Suprapubic skin (tissue), 4 donors: ENCODE measurements at regions not wholly inside any gene's neighbourhood (a gene's known extent, or its start where the extent isn't known, plus 50 kb on each side); places are given as distances from the start of the nearest gene placed in this dataset.

Experiments used
- DNase-seq, 2 donors: peaks; one replicate each; pipeline ENCODE4 v3.0.0-alpha.2; 2019; ENCODE audit warnings: low spot score in 2 of 2
- H3K27ac ChIP-seq: fragments of 200-600 bp; sonication (generic); one replicate; pipeline ENCODE4 v1.5.1; 2019
- H3K27me3 ChIP-seq: fragments of 200-600 bp; sonication (generic); one replicate; pipeline ENCODE4 v1.5.1; 2019
- H3K36me3 ChIP-seq: fragments of 200-600 bp; sonication (generic); one replicate; pipeline ENCODE4 v1.5.1; 2019
- H3K4me1 ChIP-seq: fragments of 200-600 bp; sonication (generic); one replicate; pipeline ENCODE4 v1.5.1; 2019
- H3K4me3 ChIP-seq: fragments of 200-600 bp; sonication (generic); one replicate; pipeline ENCODE4 v1.5.1; 2019; ENCODE audit warnings: mild to moderate bottlenecking
- H3K9me3 ChIP-seq: fragments of 200-600 bp; sonication (generic); one replicate; pipeline ENCODE4 v1.5.1; 2019
- CTCF ChIP-seq, 2 donors: fragments of 200-600 bp in 1 of 2; fragments of 450-650 bp in 1 of 2; sonication (generic) in 1 of 2; IDR thresholded peaks; one replicate each; pipeline ENCODE4 v1.5.1; 2016 to 2019; ENCODE audit warnings: antibody characterized with exemption in 2 of 2, mild to moderate bottlenecking in 1 of 2, moderate library complexity in 1 of 2
- EP300 ChIP-seq: sonication (generic); formaldehyde crosslinking; IDR thresholded peaks from one replicate; pipeline ENCODE4 v1.6.1; 2017; ENCODE audit warnings: antibody characterized with exemption
- POLR2A ChIP-seq, 2 donors: fragments of 450-650 bp; IDR thresholded peaks; one replicate each; pipeline ENCODE4 v1.6.1; 2017; ENCODE audit warnings: antibody characterized with exemption in 2 of 2, mild to moderate bottlenecking in 2 of 2, moderate library complexity in 2 of 2
- POLR2AphosphoS5 ChIP-seq, 3 donors: sonication (generic); formaldehyde crosslinking; IDR thresholded peaks; one replicate each; pipeline ENCODE4 v1.6.1; 2017; ENCODE audit warnings: antibody characterized with exemption in 3 of 3
- WGBS: methylation state at CpG from one replicate; pipeline ENCODE4 v1.1.5; 2018; 5-methylcytosine and 5-hydroxymethylcytosine counted together

- no peak for TF ChIP-seq EP300
- TF ChIP-seq CTCF (IDR thresholded peaks at IDR 0.05): no peak
- TF ChIP-seq POLR2AphosphoS5 (IDR thresholded peaks at IDR 0.05): no peak
- TF ChIP-seq POLR2A (IDR thresholded peaks at IDR 0.05): no peak
- DNase-seq: no peak
- no peaks in the 10 kb centered on the region for H3K4me1 ChIP-seq
- no peaks in the 10 kb centered on the region for H3K27me3 ChIP-seq
- no peak overlapping the region for H3K4me3 ChIP-seq
- WGBS: 76% methylated on average over 1 of the region's 1 CpG
- peaks cover 2% of the 10 kb centered on the region for H3K9me3 ChIP-seq
- no peak overlapping the region for H3K27ac ChIP-seq
- no peaks in the 10 kb centered on the region for H3K36me3 ChIP-seq
These were observed 269.4 kb upstream of the FAT3 start for GRCh38 chr11:91955206-91955605.

DNA sequence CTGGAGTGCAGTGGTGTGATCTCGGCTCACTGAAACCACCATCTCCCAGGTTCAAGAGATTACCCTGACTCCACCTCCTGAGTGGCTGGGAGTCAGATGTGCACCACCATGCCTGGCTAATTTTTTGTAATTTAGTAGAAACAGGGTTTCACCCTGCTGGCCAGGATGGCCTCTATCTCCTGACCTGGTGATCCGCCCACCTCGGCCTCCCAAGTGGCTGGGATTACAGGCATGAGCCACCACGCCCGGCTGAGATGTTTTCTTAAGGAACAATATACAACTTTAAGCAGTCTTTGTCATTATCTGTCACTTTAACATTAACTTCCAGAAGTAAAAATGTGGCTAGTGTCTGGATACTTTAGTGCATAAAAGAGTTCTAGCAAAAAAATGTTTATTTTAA lies 272.6 kb upstream of the FAT3 start:
- H3K4me1 ChIP-seq: peaks cover 5% of the 10 kb centered on the region
- no peak for TF ChIP-seq CTCF (IDR thresholded peaks at IDR 0.05)
- H3K36me3 ChIP-seq: no peaks in the 10 kb centered on the region
- no peak overlapping the region for H3K4me3 ChIP-seq
- no peak for DNase-seq
- H3K27ac ChIP-seq: no peak overlapping the region
- no peaks in the 10 kb centered on the region for H3K9me3 ChIP-seq
- H3K27me3 ChIP-seq: no peaks in the 10 kb centered on the region
- 94% methylated on average over 5 of the region's 5 CpGs for WGBS

DNA sequence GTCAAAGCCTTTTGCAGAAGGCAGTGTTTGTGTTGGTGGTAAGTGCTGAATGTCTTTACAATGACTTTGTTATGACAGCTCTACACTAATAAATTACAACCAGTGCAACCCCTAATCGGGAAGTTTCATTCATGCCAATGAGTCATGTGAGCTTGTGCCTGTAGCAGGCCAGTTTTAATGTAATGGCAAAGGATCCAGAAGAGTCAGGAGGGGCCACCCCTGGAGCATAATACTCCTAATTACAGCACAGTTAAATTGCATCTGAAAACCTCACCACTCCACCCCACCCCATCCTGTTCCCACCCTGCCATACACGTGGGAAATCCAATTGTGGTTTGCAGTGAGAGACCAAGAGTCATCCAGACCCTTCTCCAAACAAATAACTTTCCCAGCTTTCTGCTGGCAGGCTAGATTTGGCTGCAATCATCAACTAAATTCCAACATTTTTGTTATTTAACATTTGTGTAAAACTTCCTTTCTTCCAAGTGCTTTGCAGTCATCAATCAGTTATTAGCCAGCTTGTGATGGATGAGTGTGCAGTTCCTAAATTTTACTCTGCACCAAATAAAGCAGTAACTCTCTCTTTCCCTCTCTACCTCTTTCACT lies 277.3 kb upstream of the FAT3 start:
- Histone ChIP-seq H3K27me3 (no peaks in the 10 kb centered on the region), H3K4me1 (peaks cover 14% of the 10 kb centered on the region), H3K4me3 (no peak overlapping the region), H3K36me3 (no peaks in the 10 kb centered on the region), H3K27ac (no peak overlapping the region), H3K9me3 (no peaks in the 10 kb centered on the region)
- DNase-seq: no peak
- TF ChIP-seq POLR2A (IDR thresholded peaks at IDR 0.05) (no peak), POLR2AphosphoS5 (IDR thresholded peaks at IDR 0.05) (no peak), CTCF (IDR thresholded peaks at IDR 0.05) (no peak), EP300 (no peak)
- 0% methylated on average over 2 of the region's 2 CpGs for WGBS

- H3K4me1 ChIP-seq: peaks cover 14% of the 10 kb centered on the region
- H3K36me3 ChIP-seq: no peaks in the 10 kb centered on the region
- DNase-seq: no peak
- H3K9me3 ChIP-seq: no peaks in the 10 kb centered on the region
- 17% methylated on average over 1 of the region's 1 CpG for WGBS
- H3K4me3 ChIP-seq: no peak overlapping the region
- no peak overlapping the region for H3K27ac ChIP-seq
- no peaks in the 10 kb centered on the region for H3K27me3 ChIP-seq
- TF ChIP-seq EP300 (no peak), CTCF (IDR thresholded peaks at IDR 0.05) (no peak), POLR2AphosphoS5 (IDR thresholded peaks at IDR 0.05) (no peak), POLR2A (IDR thresholded peaks at IDR 0.05) (no peak)
These were observed 278.1 kb upstream of the FAT3 start for GRCh38 chr11:91946397-91946951.

DNA sequence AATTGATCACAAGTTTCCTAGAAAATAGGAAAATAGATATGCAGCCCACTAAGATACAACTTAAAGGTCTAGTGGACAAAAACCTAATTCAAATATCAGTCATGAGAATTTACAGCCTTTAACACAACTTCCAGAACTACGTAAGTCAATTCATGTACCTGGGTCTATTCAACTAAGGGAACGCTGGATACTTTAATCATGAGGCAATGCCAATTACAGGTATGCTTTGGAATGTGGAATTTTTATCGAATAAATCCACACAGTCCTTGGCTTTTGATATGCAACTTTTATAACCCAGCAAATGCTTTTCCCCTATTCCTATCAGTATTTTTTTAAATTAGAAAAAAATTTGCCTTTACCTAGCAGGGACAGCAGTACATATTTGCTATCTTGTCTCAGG lies 289.5 kb upstream of the FAT3 start:
- WGBS: 72% methylated on average over 3 of the region's 3 CpGs
- DNase-seq: no peak
- no peaks in the 10 kb centered on the region for H3K4me1 ChIP-seq
- no peaks in the 10 kb centered on the region for H3K9me3 ChIP-seq
- no peaks in the 10 kb centered on the region for H3K27me3 ChIP-seq
- TF ChIP-seq POLR2AphosphoS5 (IDR thresholded peaks at IDR 0.05): no peak
- no peak for TF ChIP-seq POLR2A (IDR thresholded peaks at IDR 0.05)
- no peak for TF ChIP-seq EP300
- no peak for TF ChIP-seq CTCF (IDR thresholded peaks at IDR 0.05)
- H3K27ac ChIP-seq: no peak overlapping the region
- H3K4me3 ChIP-seq: no peak overlapping the region
- H3K36me3 ChIP-seq: no peaks in the 10 kb centered on the region
